Left lung (tissue), 4 donors: ENCODE measurements at regions not wholly inside any gene's neighbourhood (a gene's known extent, or its start where the extent isn't known, plus 50 kb on each side); places are given as distances from the start of the nearest gene placed in this dataset.

Experiments
- ATAC-seq: fragments of 200-7000 bp; cut with Tn5 transposase; one replicate; pipeline ENCODE4 v1.9.1; 2020; ENCODE audit warnings: moderate library complexity
- DNase-seq, 4 donors: peaks; one replicate each; pipeline ENCODE4 v3.0.0-alpha.2; 2013 to 2020
- H3K27ac ChIP-seq, 2 donors: fragments of 200-600 bp; sonication (generic) in 1 of 2; one replicate each; pipeline versions ENCODE4 v1.5.0 to v1.8.0; 2020 to 2021
- H3K27me3 ChIP-seq, 2 donors: fragments of 200-600 bp; sonication (generic) in 1 of 2; one replicate each; pipeline versions ENCODE4 v1.5.0 to v1.8.0; 2020 to 2021
- H3K36me3 ChIP-seq, 2 donors: fragments of 200-600 bp; sonication (generic) in 1 of 2; one replicate each; pipeline versions ENCODE4 v1.5.0 to v1.8.0; 2020 to 2021
- H3K4me1 ChIP-seq, 2 donors: fragments of 200-600 bp; one replicate each; pipeline ENCODE4 v1.8.0; 2021
- H3K4me3 ChIP-seq, 2 donors: fragments of 200-600 bp; sonication (generic) in 1 of 2; one replicate each; pipeline versions ENCODE4 v1.5.0 to v1.8.0; 2020 to 2021; ENCODE audit warnings: mild to moderate bottlenecking in 1 of 2
- H3K9me3 ChIP-seq, 2 donors: fragments of 200-600 bp; sonication (generic) in 1 of 2; one replicate each; pipeline versions ENCODE4 v1.5.0 to v1.8.0; 2020 to 2021
- intact Hi-C, 2 donors: fragments of 100-400 bp; cut with DNase I; formaldehyde crosslinking; loops; one replicate each; pipeline versions ENCODE4 v1.11.2 to v1.14.2; 2022
- TF ChIP-seq, protein P1 (sequence below), 2 donors: fragments of 200-600 bp; sonication (generic) in 1 of 2; IDR thresholded peaks; one replicate each; pipeline versions ENCODE4 v1.5.0 to v1.8.0; 2021; ENCODE audit warnings: antibody characterized with exemption in 2 of 2
- donor health status: DM: no; HTN: yes; CAD: no.
- donor health status: DM: no; HTN: no; CAD: no.

DNA sequence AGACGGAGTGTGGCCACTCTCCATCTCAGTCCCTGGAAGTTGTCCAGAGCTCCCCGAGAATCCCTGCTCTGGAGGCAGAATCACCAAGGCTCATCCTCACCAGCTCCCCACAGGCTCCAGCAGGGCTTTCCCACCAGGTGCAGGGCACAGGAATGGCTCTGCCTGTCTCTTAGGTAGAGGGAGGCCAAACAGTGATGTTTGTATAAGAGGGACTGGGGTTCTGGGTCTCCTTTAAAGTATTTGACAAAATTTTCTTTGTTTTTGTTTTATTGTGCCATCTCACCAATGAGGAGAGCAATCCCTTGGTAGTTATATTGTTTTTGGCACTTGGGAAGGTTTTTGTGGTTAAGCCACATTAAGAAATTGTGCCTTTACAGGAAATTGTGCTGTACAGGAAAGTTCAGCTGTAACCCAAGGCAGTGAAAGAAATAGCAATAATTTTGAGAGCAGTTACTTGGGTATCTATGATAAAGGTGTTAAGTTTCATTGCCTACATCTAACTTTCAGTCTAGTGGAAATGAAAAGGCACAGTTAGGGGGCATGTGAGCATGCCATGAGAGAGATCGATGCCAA is 219.3 kb upstream of the PRSS58 start:
- no peak overlapping the region for H3K27ac ChIP-seq
- TF ChIP-seq, protein P1, sequence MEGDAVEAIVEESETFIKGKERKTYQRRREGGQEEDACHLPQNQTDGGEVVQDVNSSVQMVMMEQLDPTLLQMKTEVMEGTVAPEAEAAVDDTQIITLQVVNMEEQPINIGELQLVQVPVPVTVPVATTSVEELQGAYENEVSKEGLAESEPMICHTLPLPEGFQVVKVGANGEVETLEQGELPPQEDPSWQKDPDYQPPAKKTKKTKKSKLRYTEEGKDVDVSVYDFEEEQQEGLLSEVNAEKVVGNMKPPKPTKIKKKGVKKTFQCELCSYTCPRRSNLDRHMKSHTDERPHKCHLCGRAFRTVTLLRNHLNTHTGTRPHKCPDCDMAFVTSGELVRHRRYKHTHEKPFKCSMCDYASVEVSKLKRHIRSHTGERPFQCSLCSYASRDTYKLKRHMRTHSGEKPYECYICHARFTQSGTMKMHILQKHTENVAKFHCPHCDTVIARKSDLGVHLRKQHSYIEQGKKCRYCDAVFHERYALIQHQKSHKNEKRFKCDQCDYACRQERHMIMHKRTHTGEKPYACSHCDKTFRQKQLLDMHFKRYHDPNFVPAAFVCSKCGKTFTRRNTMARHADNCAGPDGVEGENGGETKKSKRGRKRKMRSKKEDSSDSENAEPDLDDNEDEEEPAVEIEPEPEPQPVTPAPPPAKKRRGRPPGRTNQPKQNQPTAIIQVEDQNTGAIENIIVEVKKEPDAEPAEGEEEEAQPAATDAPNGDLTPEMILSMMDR (IDR thresholded peaks at IDR 0.05): no peak
- peaks cover 0 to 15% of the 10 kb centered on the region in 2 donors for H3K4me1 ChIP-seq
- H3K36me3 ChIP-seq: no peaks in the 10 kb centered on the region
- DNase-seq (no peak), ATAC-seq (no peak)
- intact Hi-C loops: no loop called here
- no peaks in the 10 kb centered on the region for H3K27me3 ChIP-seq
- no peaks in the 10 kb centered on the region for H3K9me3 ChIP-seq
- H3K4me3 ChIP-seq: no peak overlapping the region

DNA sequence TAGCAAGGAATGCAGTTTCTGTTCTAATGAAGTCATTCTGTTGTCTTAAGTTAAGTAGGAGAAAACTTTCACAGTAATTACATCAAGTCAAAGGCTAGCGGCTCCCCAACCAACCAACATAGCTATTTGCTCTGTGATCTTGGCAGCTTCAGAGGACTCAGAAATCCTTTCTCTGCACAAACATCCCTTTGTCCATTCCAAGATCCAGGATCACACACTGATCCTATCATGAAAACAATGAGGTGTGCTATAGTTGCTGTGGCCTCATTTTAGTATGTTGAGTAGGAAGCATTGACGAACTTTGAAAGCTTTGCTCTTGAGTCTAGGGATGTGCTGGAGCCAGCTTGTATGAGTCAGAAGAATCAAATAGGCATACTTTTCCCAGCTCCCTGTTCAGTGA is 218.2 kb upstream of the PRSS58 start:
- H3K27me3 ChIP-seq: no peaks in the 10 kb centered on the region
- no peaks in the 10 kb centered on the region for H3K36me3 ChIP-seq
- intact Hi-C loops: no loop called here
- H3K4me3 ChIP-seq: no peak overlapping the region
- ATAC-seq (no peak), DNase-seq (no peak)
- TF ChIP-seq, protein P1 (IDR thresholded peaks at IDR 0.05): no peak
- H3K9me3 ChIP-seq: no peaks in the 10 kb centered on the region
- peaks cover 0 to 15% of the 10 kb centered on the region in 2 donors for H3K4me1 ChIP-seq
- H3K27ac ChIP-seq: no peak overlapping the region

DNA sequence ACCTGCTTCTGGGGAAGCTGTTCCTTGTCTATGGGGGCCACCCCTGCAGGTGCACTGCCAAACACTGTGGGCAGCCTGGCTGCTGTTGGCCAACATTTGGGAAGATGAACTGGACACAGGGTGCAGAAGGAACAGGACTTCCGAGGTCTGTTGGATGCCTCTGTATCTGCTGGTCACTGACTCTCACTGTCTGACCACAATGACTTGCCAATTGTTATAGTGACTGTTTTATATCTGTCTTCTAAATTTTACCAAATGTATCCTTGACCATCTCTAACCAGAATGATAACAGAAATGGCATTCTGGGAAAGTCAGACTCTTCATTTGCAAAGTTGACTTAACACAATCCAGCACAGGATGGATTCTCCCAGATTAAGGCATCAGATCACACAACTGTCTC is 214.0 kb upstream of the PRSS58 start:
- no peaks in the 10 kb centered on the region for H3K36me3 ChIP-seq
- peaks cover 0 to 5% of the 10 kb centered on the region in 2 donors for H3K4me1 ChIP-seq
- DNase-seq (no peak), ATAC-seq (no peak)
- H3K27me3 ChIP-seq: no peaks in the 10 kb centered on the region
- H3K4me3 ChIP-seq: no peak overlapping the region
- intact Hi-C loops: no loop called here
- H3K27ac ChIP-seq: no peak overlapping the region
- TF ChIP-seq, protein P1 (IDR thresholded peaks at IDR 0.05): no peak
- H3K9me3 ChIP-seq: no peaks in the 10 kb centered on the region

DNA sequence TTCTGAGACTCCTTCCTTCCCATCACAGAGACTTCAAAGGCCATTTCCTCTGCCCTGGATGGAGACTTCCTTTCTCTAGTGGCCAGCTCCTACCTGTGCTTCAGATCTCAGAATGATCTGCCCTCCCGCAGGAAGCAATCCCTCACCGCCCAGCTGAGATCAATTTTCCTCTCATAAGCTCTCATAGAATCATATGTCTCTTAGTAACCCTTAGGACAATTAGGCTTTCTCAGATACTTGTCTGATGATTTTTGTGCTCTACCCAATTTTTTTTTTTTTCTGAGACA is 212.6 kb upstream of the PRSS58 start:
- DNase-seq: no peak
- peaks cover 0 to 5% of the 10 kb centered on the region in 2 donors for H3K4me1 ChIP-seq
- no peak for ATAC-seq
- H3K27me3 ChIP-seq: no peaks in the 10 kb centered on the region
- no peaks in the 10 kb centered on the region for H3K36me3 ChIP-seq
- no peak overlapping the region for H3K27ac ChIP-seq
- intact Hi-C loops: no loop called here
- TF ChIP-seq, protein P1 (IDR thresholded peaks at IDR 0.05): no peak
- H3K4me3 ChIP-seq: no peak overlapping the region
- H3K9me3 ChIP-seq: no peaks in the 10 kb centered on the region

DNA sequence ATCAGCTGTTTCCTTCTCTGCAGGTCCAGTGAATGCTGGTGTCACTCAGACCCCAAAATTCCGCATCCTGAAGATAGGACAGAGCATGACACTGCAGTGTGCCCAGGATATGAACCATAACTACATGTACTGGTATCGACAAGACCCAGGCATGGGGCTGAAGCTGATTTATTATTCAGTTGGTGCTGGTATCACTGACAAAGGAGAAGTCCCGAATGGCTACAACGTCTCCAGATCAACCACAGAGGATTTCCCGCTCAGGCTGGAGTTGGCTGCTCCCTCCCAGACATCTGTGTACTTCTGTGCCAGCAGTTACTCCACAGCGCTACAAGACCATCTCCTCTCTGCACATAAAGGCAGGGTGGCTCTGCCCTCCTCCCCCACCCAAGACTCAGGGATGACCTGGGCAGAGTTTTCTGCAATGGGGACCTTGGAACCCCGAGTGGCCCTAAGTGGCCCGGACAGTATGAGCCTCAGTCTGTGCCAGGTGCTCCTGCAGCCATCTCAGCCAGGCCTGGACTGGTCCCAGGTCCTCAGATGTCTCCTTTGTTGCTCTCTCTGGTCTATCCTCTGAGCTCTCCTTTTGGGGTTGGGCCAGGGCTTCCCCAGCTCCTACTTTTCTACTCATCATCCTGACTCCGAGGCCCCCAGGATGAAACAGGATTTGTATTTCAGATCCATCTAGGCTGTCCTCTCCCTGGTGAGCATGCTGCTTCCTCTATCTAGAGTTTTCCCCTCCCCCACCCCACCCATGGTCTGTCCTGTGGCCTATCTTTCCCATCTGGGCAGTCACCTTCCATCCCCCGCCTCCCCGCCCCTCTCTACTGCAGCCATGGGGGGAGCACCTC is 212.1 kb upstream of the PRSS58 start:
- H3K4me1 ChIP-seq: peaks cover 0 to 5% of the 10 kb centered on the region in 2 donors
- TF ChIP-seq, protein P1 (IDR thresholded peaks at IDR 0.05): no peak
- H3K36me3 ChIP-seq: no peaks in the 10 kb centered on the region
- no peaks in the 10 kb centered on the region for H3K27me3 ChIP-seq
- no peak overlapping the region for H3K27ac ChIP-seq
- no peak for DNase-seq
- H3K4me3 ChIP-seq: no peak overlapping the region
- ATAC-seq: no peak
- intact Hi-C loops: no loop called here
- H3K9me3 ChIP-seq: no peaks in the 10 kb centered on the region
